ENCODE measurements at regions not wholly inside any gene's neighbourhood (a gene's known extent, or its start where the extent isn't known, plus 50 kb on each side); places are given as distances from the start of the nearest gene placed in this dataset.
"Not testable (repeated sequence)": the region's sequence is repeated elsewhere in the genome, so short reads cannot be mapped to it uniquely, and the experiment has no call there.

GRCh38 chr6:26720663-26721218 is 61.2 kb upstream of the ZNF322 start:
- not testable (repeated sequence) for DNase-seq (ENCODE audit: low read depth); H3K4me3 ChIP-seq (ENCODE audit: low read depth, low read length)

GRCh38 chr6:26730019-26730766 is 70.6 kb upstream of the ZNF322 start:
- DNase-seq (ENCODE audit: low read depth); H3K4me3 ChIP-seq (ENCODE audit: low read depth, low read length): not testable (repeated sequence)

DNA sequence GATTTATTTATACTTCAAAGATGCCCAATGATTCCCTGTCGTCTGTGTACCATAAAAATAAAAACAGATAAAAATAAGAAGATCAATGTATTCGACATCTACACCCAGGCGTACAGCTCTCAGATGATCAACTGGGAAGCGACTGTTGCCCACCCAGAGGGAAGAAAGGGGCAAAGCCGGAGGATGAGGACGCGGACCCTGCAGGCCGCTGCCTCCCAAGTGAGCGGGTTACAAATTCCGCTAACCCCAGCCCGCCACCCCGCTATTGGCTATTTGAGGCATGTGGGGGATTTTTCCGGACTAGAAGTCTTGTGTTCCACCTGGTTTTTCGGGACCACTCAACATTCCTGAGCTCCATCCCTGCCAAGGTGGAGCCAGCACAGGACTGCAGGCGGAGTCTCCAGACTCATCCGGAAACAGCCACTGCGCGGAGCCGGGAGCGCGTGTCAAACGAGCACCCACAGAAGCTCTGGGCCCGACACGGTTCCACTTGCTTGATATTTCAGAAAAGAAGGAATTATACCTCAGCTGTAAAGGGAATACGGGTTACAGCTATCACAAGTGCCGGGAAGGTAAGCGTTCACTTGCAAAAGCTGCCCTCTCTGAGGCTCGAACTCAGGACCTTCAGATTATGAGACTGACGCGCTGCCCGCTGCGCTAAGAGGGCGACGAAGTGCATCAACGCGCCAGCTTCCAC is 75.4 kb upstream of the ZNF322 start:
- not testable (repeated sequence) for H3K4me3 ChIP-seq (ENCODE audit: low read depth, low read length); DNase-seq (ENCODE audit: low read depth)

- no peak for TF ChIP-seq CTCF (IDR thresholded peaks at IDR 0.05; ENCODE audit: control insufficient read depth, extremely low read depth, insufficient read depth)
- DNase-seq (ENCODE audit: low read depth) = no peak
- no peak overlapping the region for H3K4me3 ChIP-seq (ENCODE audit: low read depth, low read length)
Measured at GRCh38 chr6:26739811-26740210, 80.3 kb upstream of the ZNF322 start.

GRCh38 chr6:26743157-26743821 is 83.7 kb upstream of the ZNF322 start:
- TF ChIP-seq CTCF (IDR thresholded peaks at IDR 0.05; ENCODE audit: control insufficient read depth, extremely low read depth, insufficient read depth) = no peak
- no peak for DNase-seq (ENCODE audit: low read depth)
- H3K4me3 ChIP-seq (ENCODE audit: low read depth, low read length) = no peak overlapping the region

DNA sequence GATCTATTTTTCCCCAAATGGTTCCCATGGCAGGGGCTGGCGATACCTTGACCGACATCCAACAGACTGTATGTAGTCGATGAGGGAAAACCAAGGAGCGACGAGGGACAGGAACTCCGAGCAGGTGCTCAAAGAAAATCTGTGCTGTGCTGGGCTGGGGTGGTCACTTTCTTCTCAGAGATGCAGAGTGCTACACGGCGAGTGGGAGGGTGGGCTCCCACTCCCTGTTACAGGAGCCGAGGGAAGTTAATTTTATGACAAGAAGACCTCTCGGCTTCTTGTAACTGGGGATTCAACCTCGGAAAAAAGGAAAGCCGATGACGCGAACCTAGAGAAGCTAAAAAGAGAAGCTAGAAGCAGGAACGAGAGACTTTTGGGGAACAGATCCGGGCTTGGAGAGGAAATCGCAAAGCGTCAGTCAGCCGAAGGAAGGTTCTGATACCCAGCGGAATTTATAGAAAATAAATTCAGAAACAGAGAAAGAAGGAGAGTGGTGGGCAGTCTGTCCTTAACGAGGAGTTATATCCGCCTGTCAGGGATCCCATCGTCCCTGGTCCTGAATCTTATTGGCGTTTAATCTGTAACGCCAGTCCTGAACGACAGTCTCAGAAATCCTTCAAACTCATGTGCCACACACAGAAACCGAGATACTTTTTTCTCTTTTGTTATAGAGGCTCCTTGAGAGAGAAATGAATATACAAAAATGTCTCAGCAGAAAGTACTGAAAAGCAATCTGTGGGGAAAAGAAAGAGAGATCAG is 84.6 kb upstream of the ZNF322 start:
- no peak for DNase-seq (ENCODE audit: low read depth)
- H3K4me3 ChIP-seq (ENCODE audit: low read depth, low read length) = no peak overlapping the region
- TF ChIP-seq CTCF (IDR thresholded peaks at IDR 0.05; ENCODE audit: control insufficient read depth, extremely low read depth, insufficient read depth) = no peak

- H3K4me3 ChIP-seq (ENCODE audit: low read depth, low read length); DNase-seq (ENCODE audit: low read depth): not testable (repeated sequence)
Measured at GRCh38 chr6:26744837-26745282, 85.3 kb upstream of the ZNF322 start.

GRCh38 chr6:26745964-26746363 is 86.4 kb upstream of the ZNF322 start:
- not testable (repeated sequence) for DNase-seq (ENCODE audit: low read depth); H3K4me3 ChIP-seq (ENCODE audit: low read depth, low read length)

DNA sequence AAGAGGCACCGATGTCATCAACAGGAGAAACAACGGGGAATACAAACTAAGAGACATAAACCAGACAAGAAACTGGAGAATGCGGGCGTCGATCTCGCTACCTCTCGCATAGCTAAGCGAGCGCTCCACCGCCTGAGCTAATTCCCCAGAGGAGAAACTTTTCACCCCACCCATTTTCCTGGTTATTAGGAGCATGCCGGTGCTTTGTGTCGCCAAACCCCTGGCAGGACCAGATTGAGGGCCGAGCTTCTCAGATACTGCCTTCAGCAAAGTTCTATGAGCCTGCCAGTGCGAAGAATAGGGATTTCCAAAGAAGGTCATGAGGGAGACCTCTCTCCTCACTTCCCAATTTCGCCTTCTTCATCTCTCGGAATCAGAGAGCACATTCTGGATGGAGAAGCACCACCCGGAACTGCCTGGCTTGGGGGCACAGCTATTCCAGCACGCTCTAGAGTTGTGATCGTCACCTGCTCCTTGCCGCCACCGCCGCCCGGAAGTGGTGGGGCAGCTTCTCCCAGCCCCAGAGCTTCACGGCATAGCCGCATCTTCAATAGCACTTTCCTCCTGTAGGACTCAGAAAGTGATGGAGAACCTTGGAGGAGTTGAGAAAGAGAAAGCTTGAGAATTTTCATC is 89.7 kb upstream of the ZNF322 start:
- H3K4me3 ChIP-seq (ENCODE audit: low read depth, low read length); DNase-seq (ENCODE audit: low read depth): not testable (repeated sequence)

DNA sequence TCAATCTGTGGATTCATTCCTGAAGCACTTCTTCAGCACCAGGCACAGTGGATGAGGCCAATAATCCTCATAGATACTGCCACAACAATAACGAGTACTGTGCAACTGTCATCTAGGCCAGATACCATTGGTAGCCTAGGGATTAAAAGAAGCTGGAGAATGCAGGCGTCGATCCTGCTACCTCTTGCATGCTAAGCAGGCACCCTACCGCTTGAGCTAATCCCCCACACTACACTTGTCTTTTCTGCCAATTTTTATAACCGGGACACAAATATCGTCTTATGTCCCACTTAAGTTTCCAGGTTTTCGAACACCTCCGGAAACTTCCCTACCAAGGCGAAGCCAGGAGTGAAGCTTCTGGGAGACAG is 90.2 kb upstream of the ZNF322 start:
- DNase-seq (ENCODE audit: low read depth); H3K4me3 ChIP-seq (ENCODE audit: low read depth, low read length): not testable (repeated sequence)
